ENCODE measurements at regions not wholly inside any gene's neighbourhood (a gene's known extent, or its start where the extent isn't known, plus 50 kb on each side); places are given as distances from the start of the nearest gene placed in this dataset.

DNA sequence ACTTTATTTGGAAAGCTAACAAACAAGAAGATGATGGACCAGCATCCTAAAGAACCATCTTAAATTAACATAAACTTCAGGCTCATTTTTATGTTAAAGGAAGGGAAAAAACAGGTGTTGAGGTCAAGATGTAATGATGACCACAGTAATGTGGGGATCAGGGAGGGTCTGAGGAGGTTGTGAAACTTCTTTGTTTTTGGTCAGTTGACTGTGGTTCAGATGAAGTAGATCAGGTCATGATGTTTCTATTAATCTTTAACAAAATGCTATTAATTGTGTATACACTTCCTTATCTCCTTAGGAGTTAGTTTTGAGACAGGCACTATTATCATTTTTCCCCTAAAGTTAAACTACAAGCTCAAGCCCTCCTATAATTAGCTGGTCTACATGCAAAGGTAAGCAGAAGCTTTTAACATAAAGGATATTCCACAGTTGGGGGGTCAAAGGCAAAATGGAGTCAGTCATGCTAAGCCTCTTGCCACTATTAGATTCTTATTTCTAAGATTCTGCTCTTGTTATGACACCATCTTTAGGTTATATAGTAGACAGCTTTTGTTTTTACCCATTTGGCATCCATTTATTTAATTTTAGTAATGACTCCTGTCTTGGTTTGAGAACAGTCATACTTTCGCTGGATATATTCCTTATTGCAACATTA lies 800.1 kb upstream of the PCDH9 start:
- Histone ChIP-seq H3K9ac (no peak overlapping the region), H4K20me1 (no peaks in the 10 kb centered on the region), H3K4me2 (no peak overlapping the region), H3K9me3 (no peaks in the 10 kb centered on the region), H3K4me3 (no peak overlapping the region), H3K27me3 (no peaks in the 10 kb centered on the region), H3K27ac (no peak overlapping the region), H3K36me3 (no peaks in the 10 kb centered on the region), H3K4me1 (no peaks in the 10 kb centered on the region)
- TF ChIP-seq Cebpa-rat (IDR thresholded peaks at IDR 0.05) = no peak

DNA sequence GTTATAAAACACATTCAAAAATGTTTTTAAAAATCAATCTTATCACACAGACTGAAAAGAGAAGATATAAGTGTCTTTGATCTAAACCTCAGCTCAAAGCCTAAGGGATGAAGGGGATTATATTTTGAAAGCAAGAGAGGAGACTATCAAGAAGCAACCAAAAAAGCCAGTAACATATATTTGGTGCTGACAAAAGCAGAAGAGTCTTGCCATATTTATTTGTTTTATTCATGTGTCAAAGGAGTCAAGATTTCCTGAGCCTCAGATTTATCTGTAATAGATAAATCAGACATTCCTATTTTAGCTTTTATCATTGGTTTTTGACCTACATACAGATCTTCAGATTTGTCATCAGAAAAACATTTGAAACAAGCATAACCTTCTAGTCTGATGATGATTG lies 798.6 kb upstream of the PCDH9 start:
- no peak overlapping the region for H3K4me2 ChIP-seq
- H3K4me1 ChIP-seq = no peaks in the 10 kb centered on the region
- no peaks in the 10 kb centered on the region for H3K9me3 ChIP-seq
- no peak overlapping the region for H3K27ac ChIP-seq
- TF ChIP-seq Cebpa-rat (IDR thresholded peaks at IDR 0.05) = no peak
- no peaks in the 10 kb centered on the region for H4K20me1 ChIP-seq
- no peaks in the 10 kb centered on the region for H3K36me3 ChIP-seq
- no peaks in the 10 kb centered on the region for H3K27me3 ChIP-seq
- H3K9ac ChIP-seq = no peak overlapping the region
- H3K4me3 ChIP-seq = no peak overlapping the region

DNA sequence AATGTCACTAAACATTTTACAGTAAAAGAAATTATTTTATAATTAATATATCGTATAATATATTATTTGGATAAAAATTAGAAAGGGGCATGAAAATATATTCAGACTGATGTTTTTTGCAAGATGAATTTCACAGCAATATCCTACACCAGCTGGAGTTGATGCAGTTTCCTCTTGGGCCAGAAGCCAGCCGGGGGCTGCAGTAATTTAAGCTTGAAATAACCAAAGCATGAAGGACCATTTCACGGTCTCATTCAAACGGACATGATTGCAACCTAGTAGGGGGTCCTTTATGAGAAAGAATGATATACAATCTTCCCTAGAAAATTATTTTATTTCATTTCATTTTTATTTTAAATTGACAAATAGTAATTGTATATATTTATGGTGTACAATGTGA lies 797.2 kb upstream of the PCDH9 start:
- Histone ChIP-seq H3K36me3 (no peaks in the 10 kb centered on the region), H3K4me3 (no peak overlapping the region), H3K4me2 (no peak overlapping the region), H3K27ac (no peak overlapping the region), H3K27me3 (no peaks in the 10 kb centered on the region), H3K9me3 (no peaks in the 10 kb centered on the region), H3K9ac (no peak overlapping the region), H4K20me1 (no peaks in the 10 kb centered on the region), H3K4me1 (no peaks in the 10 kb centered on the region)
- TF ChIP-seq Cebpa-rat (IDR thresholded peaks at IDR 0.05) = no peak

DNA sequence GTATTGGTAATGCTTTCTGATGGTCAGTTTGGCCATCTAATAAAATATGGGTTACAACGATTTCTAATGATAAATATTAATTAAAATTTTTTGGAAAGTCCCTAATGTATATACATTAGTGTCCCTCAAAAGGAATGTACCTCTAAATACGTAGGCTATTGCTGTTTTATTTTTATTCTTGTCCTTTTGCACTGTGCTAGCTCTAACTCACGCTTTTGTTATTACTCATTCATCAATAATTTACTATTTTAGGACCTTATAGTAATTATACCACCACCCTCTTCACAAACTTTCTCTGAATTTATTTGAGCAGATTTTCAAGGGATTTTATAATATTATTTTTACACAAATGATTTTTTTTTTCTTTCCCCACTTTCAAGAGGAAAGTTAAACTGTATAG lies 795.9 kb upstream of the PCDH9 start:
- Histone ChIP-seq H3K4me1 (no peaks in the 10 kb centered on the region), H3K4me3 (no peak overlapping the region), H3K36me3 (no peaks in the 10 kb centered on the region), H3K4me2 (no peak overlapping the region), H3K9me3 (no peaks in the 10 kb centered on the region), H3K27me3 (no peaks in the 10 kb centered on the region), H4K20me1 (no peaks in the 10 kb centered on the region), H3K9ac (no peak overlapping the region), H3K27ac (no peak overlapping the region)
- TF ChIP-seq Cebpa-rat (IDR thresholded peaks at IDR 0.05) = no peak

DNA sequence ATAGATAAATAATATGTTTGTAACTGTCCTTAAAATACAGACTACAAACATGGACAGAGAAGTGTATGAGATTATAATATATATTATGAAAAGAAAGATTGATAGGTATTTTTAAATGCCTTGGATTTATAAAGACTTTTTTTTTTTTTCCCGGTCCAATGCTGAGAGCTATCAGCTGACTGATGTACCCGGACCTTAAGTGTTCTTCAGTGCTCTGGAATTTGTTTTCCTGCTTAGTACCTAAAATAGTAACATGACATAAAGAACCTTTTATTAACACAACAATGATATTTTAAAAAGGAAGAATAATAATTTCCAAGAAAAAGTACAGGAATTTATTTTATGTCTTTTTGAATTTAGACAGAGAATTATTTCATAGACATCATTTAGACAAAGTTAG lies 795.5 kb upstream of the PCDH9 start:
- Histone ChIP-seq H4K20me1 (no peaks in the 10 kb centered on the region), H3K9ac (no peak overlapping the region), H3K27me3 (no peaks in the 10 kb centered on the region), H3K27ac (no peak overlapping the region), H3K4me1 (no peaks in the 10 kb centered on the region), H3K4me3 (no peak overlapping the region), H3K36me3 (no peaks in the 10 kb centered on the region), H3K9me3 (no peaks in the 10 kb centered on the region), H3K4me2 (no peak overlapping the region)
- TF ChIP-seq Cebpa-rat (IDR thresholded peaks at IDR 0.05) = no peak

DNA sequence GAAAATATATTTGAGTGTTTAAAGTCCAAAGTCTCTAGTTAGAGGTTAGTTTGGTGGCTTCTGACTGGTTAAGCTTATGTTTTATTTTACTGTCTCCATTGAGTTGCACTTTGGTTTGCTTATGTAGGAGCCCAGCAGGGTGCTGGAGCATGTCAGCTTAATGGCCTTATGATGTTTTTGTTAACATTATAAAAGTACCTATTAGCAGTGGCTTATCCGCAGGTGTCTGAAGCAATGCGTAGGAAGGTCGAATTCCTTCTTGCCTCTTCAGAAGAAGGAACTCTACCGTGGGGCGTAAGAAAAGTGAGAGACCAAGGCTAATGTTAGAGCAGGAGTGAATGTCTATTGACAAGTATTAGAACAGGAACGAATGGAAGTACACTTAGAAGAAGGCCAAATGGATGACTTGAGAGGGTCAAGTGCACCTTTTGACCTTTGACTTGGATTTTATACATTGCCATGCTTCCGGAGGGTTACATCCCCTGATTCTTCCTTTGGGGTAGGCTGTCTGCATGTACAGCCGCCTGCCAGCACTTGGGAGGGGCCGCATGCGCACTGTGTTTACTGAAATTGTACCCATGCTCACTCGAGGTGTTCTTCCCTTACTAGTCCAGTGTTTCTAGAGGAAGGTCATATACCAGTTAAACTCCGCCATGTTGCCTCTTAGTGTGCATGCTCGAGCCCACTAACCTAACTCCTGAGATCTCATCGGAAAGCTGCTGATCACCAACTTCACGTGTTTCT lies 793.9 kb upstream of the PCDH9 start:
- TF ChIP-seq Cebpa-rat (IDR thresholded peaks at IDR 0.05) = no peak
- Histone ChIP-seq H4K20me1 (no peaks in the 10 kb centered on the region), H3K4me1 (no peaks in the 10 kb centered on the region), H3K9ac (no peak overlapping the region), H3K4me2 (no peak overlapping the region), H3K4me3 (no peak overlapping the region), H3K36me3 (no peaks in the 10 kb centered on the region), H3K27me3 (no peaks in the 10 kb centered on the region), H3K27ac (no peak overlapping the region), H3K9me3 (no peaks in the 10 kb centered on the region)

DNA sequence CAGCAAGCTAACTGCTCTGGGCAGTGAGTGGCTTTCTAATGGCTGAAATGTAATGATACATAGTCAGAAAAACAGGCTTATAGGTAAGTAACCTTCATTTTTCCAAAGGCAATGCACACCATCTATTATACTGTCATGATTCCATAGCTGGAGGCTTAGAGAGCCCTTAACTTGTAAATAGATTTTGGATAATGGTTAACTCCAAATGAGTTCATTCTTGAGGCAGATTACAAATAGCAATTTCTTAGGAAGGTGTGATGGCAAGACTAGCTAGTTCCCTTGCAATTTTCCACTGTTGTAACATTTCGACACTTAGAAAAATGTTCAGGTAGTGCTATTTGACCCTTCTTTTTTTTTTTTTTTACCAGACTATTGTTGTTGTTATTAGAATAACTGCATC lies 789.8 kb upstream of the PCDH9 start:
- Histone ChIP-seq H3K9me3 (no peaks in the 10 kb centered on the region), H3K4me1 (no peaks in the 10 kb centered on the region), H3K4me3 (no peak overlapping the region), H3K27ac (no peak overlapping the region), H3K4me2 (no peak overlapping the region), H3K9ac (no peak overlapping the region), H3K27me3 (no peaks in the 10 kb centered on the region), H3K36me3 (no peaks in the 10 kb centered on the region), H4K20me1 (no peaks in the 10 kb centered on the region)
- no peak for TF ChIP-seq Cebpa-rat (IDR thresholded peaks at IDR 0.05)

DNA sequence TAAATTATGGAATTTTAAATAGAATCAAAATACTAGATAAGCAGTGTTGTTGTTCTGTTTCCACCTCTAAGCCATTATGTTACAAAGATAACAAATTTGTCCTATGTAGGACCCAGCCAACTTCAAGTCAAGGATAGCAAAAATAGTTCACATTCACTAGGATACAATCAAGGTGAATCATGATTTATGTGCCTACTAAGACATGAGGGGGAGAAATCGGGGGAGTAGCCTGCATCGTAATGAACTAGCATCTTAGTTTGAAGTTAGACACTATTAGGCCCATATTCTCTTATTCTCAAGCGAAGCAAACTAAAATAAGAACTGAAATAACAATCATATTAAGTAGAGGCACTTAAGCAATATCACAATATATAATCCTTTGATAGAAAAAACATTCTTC lies 779.4 kb upstream of the PCDH9 start:
- Histone ChIP-seq H3K4me3 (no peak overlapping the region), H3K9me3 (no peaks in the 10 kb centered on the region), H4K20me1 (no peaks in the 10 kb centered on the region), H3K4me2 (no peak overlapping the region), H3K4me1 (no peaks in the 10 kb centered on the region), H3K27ac (no peak overlapping the region), H3K9ac (no peak overlapping the region), H3K27me3 (no peaks in the 10 kb centered on the region), H3K36me3 (no peaks in the 10 kb centered on the region)
- TF ChIP-seq Cebpa-rat (IDR thresholded peaks at IDR 0.05) = no peak

DNA sequence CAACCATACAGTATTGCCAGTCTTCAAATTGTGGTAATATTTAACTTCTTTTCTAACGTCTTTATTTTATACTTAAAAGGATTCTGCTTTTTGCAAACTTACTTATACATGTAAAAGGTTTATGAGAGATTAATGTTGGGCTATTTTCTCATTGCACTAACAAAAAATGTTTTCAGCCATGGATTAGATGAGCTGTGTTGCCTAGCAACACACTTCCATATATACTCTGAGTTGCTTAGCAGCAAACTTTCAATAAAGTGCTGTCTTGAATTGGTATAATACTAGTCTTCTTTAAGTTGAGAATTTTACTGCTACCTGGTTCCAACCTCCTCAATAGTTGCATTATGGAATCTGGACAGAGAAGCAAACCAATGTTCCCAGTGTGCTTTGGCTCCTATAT lies 777.4 kb upstream of the PCDH9 start:
- H3K36me3 ChIP-seq = no peaks in the 10 kb centered on the region
- no peaks in the 10 kb centered on the region for H3K27me3 ChIP-seq
- no peak for TF ChIP-seq Cebpa-rat (IDR thresholded peaks at IDR 0.05)
- no peak overlapping the region for H3K27ac ChIP-seq
- H3K9me3 ChIP-seq = no peaks in the 10 kb centered on the region
- no peak overlapping the region for H3K4me3 ChIP-seq
- H4K20me1 ChIP-seq = no peaks in the 10 kb centered on the region
- no peaks in the 10 kb centered on the region for H3K4me1 ChIP-seq
- no peak overlapping the region for H3K9ac ChIP-seq
- no peak overlapping the region for H3K4me2 ChIP-seq

DNA sequence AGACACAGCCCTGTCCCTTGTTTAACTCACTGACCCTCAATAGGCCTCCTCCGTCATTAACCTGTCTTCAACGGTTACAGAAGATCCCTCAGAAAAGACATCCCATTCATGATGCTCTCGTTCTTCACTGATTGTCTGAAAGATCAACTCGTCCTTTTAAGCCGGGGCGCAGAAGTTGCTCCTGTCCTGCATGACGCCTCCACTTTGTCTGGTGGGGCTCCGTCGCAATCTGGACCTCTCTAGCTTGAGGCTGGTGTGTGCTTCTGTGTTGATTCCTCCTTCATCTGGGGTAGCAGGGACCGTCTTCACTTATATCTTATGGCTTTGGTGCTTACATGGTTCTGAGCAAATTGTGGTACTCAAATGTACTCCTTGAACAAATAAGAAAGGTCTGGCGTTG lies 766.0 kb upstream of the PCDH9 start:
- H3K4me3 ChIP-seq = no peak overlapping the region
- no peaks in the 10 kb centered on the region for H4K20me1 ChIP-seq
- no peak overlapping the region for H3K4me2 ChIP-seq
- no peaks in the 10 kb centered on the region for H3K9me3 ChIP-seq
- no peak for TF ChIP-seq Cebpa-rat (IDR thresholded peaks at IDR 0.05)
- H3K27me3 ChIP-seq = no peaks in the 10 kb centered on the region
- H3K4me1 ChIP-seq = no peaks in the 10 kb centered on the region
- no peak overlapping the region for H3K9ac ChIP-seq
- no peak overlapping the region for H3K27ac ChIP-seq
- H3K36me3 ChIP-seq = no peaks in the 10 kb centered on the region
